Heart left ventricle (tissue), 13 donors: ENCODE measurements at regions not wholly inside any gene's neighbourhood (a gene's known extent, or its start where the extent isn't known, plus 50 kb on each side); places are given as distances from the start of the nearest gene placed in this dataset.

ENCODE experiments used
- CTCF ChIP-seq, 12 donors: fragments of 200-600 bp; sonication (generic) in 4 of 12; IDR thresholded peaks; one replicate each; pipeline versions ENCODE4 v1.5.0 to v1.8.0; 2018 to 2022; ENCODE audit warnings: antibody characterized with exemption in 12 of 12, mild to moderate bottlenecking in 5 of 12
- POLR2A ChIP-seq, 2 donors: fragments of 450-650 bp; IDR thresholded peaks; one replicate each; pipeline ENCODE4 v1.6.1; 2017; ENCODE audit warnings: antibody characterized with exemption in 2 of 2, mild to moderate bottlenecking in 2 of 2, moderate library complexity in 2 of 2
- donor health status: ischemic (EF 13 %, LVEDD 7.1; RV severe dilation, severe dysfunction).
- donor health status: DM: no; HTN: yes; CAD: no.
- donor health status: DM: no; HTN: no; CAD: no.
- donor health status: ischemic (EF 25% LVEDD 6.9; RV normal size, moderate dysfunction).
- donor health status: ischemic (EF 25% LVEDD 5.7; RV mildly dilated, moderate dysfunction).
- donor health status: ischemic (EF 35%, LVEDD 5.7; RV mildly dilated, moderate dysfunction).
- donor health status: nonischemic (EF 11% LVEDD 7.7; RV severe dilation, severe dysfunction).
- donor health status: DM: yes; HTN: yes; CAD: no.
- donor health status: PGD.
- donor health status: ischemic (EF 29% LVEDD 5.4; RV normal size, mild dysfunction).
- donor health status: nonischemic (EF 23%, LVEDD 6.1; RV moderate dilation, normal function).

- TF ChIP-seq CTCF (IDR thresholded peaks at IDR 0.05) = no peak
- no peak for TF ChIP-seq POLR2A (IDR thresholded peaks at IDR 0.05)
Observed at GRCh38 chr18:61093965-61094364, 239.3 kb upstream of the CDH20 start.
